Tibial artery (tissue), 4 donors: ENCODE measurements at regions not wholly inside any gene's neighbourhood (a gene's known extent, or its start where the extent isn't known, plus 50 kb on each side); places are given as distances from the start of the nearest gene placed in this dataset.

Experiments
- DNase-seq, 2 donors: peaks; one replicate each; pipeline ENCODE4 v3.0.0-alpha.2; 2019
- H3K27ac ChIP-seq, 2 donors: fragments of 200-600 bp; sonication (generic) in 1 of 2; 1 replicate in 1 of 2; 2 replicates in 1 of 2; pipeline ENCODE4 v1.5.1; 2018 to 2019; ENCODE audit warnings: mild to moderate bottlenecking in 1 of 2
- H3K27me3 ChIP-seq, 2 donors: fragments of 200-600 bp; sonication (generic) in 1 of 2; one replicate each; pipeline versions ENCODE4 v1.5.1 to v1.6.0; 2016 to 2019
- H3K36me3 ChIP-seq, 3 donors: fragments of 200-600 bp; sonication (generic) in 2 of 3; one replicate each; pipeline ENCODE4 v1.5.1; 2016 to 2019; ENCODE audit warnings: mild to moderate bottlenecking in 2 of 3
- H3K4me1 ChIP-seq, 4 donors: fragments of 200-600 bp; sonication (generic) in 2 of 4; 1 replicate in 3 of 4; 2 replicates in 1 of 4; pipeline ENCODE4 v1.5.1; 2016 to 2019
- H3K4me3 ChIP-seq, 2 donors: fragments of 200-600 bp; sonication (generic) in 1 of 2; 1 replicate in 1 of 2; 2 replicates in 1 of 2; pipeline ENCODE4 v1.5.1; 2018 to 2019; ENCODE audit warnings: mild to moderate bottlenecking in 2 of 2
- H3K9me3 ChIP-seq, 3 donors: fragments of 200-600 bp; sonication (generic) in 1 of 3; one replicate each; pipeline ENCODE4 v1.5.1; 2016 to 2019
- intact Hi-C: fragments of 100-400 bp; cut with DNase I; formaldehyde crosslinking; loops from one replicate; pipeline ENCODE4 v1.15.0; 2023; ENCODE audit warnings: low total_unique reads
- TF ChIP-seq, protein P1 (sequence below), 2 experiments: fragments of 200-600 bp in 1 of 2; fragments of 450-650 bp in 1 of 2; IDR thresholded peaks; one replicate each; pipeline ENCODE4 v1.5.1; 2017 to 2019; ENCODE audit warnings: antibody characterized with exemption in 2 of 2, mild to moderate bottlenecking in 1 of 2, moderate library complexity in 1 of 2

DNA sequence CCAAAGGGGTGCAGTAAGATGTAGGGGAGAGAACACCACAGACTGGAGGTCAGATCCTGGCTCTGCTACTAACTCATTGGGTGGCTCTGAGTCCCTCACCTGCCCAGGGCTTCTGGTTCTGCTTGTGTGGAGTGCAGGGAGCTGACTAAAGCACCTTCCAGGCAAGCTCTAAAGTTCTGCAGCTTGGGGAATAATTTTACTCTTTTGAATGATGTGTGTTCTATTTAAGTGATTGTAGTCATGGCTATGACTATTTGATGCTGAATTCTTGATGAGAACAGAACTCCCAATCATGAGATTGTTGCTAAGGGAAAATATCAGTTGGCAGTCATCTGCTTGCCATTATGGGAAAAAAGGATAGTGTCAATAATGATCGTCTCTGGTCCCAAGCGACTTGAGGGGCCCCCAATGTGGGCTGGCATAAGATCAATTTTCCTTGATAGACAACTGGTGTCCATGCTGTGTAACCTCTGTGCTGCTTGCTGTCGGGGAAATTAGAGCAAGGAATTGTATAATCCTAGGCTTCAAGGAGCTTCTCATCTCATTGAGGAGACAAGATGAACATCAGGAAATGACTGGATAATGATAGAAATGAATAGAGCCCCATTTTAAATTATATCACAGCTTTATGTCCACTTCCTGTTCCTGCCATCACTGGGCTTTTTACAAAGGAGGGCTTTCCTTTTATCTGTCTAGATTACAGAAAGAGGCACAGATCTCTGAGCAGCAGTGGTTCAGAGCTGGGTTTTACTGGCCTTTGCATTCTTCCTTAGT is 131.7 kb downstream of the SLC4A3 start:
- TF ChIP-seq, protein P1, sequence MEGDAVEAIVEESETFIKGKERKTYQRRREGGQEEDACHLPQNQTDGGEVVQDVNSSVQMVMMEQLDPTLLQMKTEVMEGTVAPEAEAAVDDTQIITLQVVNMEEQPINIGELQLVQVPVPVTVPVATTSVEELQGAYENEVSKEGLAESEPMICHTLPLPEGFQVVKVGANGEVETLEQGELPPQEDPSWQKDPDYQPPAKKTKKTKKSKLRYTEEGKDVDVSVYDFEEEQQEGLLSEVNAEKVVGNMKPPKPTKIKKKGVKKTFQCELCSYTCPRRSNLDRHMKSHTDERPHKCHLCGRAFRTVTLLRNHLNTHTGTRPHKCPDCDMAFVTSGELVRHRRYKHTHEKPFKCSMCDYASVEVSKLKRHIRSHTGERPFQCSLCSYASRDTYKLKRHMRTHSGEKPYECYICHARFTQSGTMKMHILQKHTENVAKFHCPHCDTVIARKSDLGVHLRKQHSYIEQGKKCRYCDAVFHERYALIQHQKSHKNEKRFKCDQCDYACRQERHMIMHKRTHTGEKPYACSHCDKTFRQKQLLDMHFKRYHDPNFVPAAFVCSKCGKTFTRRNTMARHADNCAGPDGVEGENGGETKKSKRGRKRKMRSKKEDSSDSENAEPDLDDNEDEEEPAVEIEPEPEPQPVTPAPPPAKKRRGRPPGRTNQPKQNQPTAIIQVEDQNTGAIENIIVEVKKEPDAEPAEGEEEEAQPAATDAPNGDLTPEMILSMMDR (IDR thresholded peaks at IDR 0.05), result no peak
- intact Hi-C loops, result no loop called here
- Histone ChIP-seq H3K36me3 (no peaks in the 10 kb centered on the region), H3K9me3 (peaks cover 0 to 5% (median 0%) of the 10 kb centered on the region in 3 donors), H3K27ac (no peak overlapping the region), H3K27me3 (no peaks in the 10 kb centered on the region), H3K4me1 (no peaks in the 10 kb centered on the region), H3K4me3 (no peak overlapping the region)
- no peak for DNase-seq

DNA sequence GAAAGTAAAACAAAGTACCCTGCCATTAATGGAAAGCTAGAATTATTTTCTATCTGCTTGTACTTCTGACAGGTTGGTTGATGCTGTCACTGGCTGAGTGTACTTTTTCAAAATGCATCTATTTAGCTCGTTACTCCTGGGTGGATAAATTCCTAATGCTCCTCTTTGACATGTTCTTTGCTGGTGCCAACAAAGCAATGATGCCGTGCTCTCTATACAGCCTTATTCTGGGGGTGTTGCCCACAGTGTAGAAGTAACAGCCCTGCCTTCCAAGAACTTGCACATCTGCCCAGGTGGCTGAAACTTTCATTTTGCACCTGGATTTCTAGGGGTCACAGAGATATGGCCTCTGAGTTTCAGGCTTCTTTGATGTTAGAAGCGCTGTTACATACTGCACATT is 132.4 kb downstream of the SLC4A3 start:
- Histone ChIP-seq H3K36me3 (no peaks in the 10 kb centered on the region), H3K4me1 (no peaks in the 10 kb centered on the region), H3K27ac (no peak overlapping the region), H3K9me3 (peaks cover 0 to 5% (median 0%) of the 10 kb centered on the region in 3 donors), H3K27me3 (no peaks in the 10 kb centered on the region), H3K4me3 (no peak overlapping the region)
- no peak for DNase-seq
- TF ChIP-seq, protein P1 (IDR thresholded peaks at IDR 0.05), result no peak
- intact Hi-C loops, result no loop called here

DNA sequence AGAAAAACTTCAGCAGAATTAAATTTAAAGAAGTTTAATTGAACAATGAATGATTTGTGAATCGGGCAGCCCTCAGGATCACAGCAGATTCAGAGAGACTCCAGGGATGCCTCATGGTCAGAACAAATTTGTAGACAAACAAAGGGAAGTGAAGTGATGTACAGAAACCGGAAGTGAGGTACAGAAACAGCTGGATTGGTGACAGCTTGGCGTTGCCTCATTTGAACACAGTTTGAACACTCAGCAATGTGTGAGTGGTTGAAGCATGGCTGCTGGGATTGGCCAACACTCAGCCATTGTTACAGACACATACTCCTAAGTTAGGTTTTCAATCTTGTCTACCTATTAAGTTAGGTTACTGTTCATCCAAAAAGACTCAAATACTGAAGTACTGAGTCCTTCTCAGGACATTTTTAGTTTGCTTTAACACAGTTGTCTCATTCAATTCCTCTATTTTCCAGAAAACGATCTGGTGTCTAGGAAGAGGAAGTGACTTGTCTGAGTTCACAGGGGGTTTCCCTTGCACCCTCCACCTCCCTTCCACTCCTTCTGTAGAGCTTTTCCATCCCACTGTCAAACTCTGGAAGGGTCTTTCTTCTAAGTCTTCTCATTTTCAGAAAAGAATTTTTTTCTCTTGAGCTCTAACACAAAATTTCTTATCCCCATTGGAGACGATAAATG is 137.9 kb downstream of the SLC4A3 start:
- Histone ChIP-seq H3K4me1 (peaks cover 0 to 15% (median 5%) of the 10 kb centered on the region in 4 donors), H3K9me3 (peaks cover 0 to 5% (median 0%) of the 10 kb centered on the region in 3 donors)
- intact Hi-C loops, result no loop called here

DNA sequence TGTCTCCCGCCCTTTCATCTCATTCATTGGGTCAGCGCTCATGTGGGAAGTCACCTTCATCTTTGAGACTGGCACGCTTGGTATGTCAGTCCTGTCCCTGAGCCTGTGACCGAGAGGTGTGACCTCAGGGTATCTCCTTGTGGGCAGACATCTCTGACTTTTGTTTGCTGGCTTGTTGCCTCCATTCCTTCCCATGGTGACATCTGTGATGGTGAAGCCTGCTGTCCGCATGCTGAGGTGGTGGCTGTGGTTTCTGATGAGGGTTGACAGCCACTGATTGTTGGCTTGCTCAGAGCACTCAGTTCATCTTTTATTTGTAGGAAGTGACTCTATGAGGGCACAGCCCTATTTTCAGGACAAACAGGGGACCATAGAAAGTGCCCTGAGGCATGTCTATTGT is 139.2 kb downstream of the SLC4A3 start:
- Histone ChIP-seq H3K27ac (no peak overlapping the region), H3K36me3 (no peaks in the 10 kb centered on the region), H3K4me3 (no peak overlapping the region), H3K4me1 (peaks cover 0 to 18% (median 5%) of the 10 kb centered on the region in 4 donors), H3K27me3 (no peaks in the 10 kb centered on the region), H3K9me3 (peaks cover 0 to 5% (median 0%) of the 10 kb centered on the region in 3 donors)
- DNase-seq, result no peak
- TF ChIP-seq, protein P1 (IDR thresholded peaks at IDR 0.05), result no peak
- intact Hi-C loops, result no loop called here

More for the DNA sequence above, 137.9 kb downstream of the SLC4A3 start:
- TF ChIP-seq, protein P1 (IDR thresholded peaks at IDR 0.05), result no peak
- Histone ChIP-seq H3K27ac (no peak overlapping the region), H3K36me3 (no peaks in the 10 kb centered on the region), H3K27me3 (no peaks in the 10 kb centered on the region), H3K4me3 (no peak overlapping the region)
- no peak for DNase-seq

DNA sequence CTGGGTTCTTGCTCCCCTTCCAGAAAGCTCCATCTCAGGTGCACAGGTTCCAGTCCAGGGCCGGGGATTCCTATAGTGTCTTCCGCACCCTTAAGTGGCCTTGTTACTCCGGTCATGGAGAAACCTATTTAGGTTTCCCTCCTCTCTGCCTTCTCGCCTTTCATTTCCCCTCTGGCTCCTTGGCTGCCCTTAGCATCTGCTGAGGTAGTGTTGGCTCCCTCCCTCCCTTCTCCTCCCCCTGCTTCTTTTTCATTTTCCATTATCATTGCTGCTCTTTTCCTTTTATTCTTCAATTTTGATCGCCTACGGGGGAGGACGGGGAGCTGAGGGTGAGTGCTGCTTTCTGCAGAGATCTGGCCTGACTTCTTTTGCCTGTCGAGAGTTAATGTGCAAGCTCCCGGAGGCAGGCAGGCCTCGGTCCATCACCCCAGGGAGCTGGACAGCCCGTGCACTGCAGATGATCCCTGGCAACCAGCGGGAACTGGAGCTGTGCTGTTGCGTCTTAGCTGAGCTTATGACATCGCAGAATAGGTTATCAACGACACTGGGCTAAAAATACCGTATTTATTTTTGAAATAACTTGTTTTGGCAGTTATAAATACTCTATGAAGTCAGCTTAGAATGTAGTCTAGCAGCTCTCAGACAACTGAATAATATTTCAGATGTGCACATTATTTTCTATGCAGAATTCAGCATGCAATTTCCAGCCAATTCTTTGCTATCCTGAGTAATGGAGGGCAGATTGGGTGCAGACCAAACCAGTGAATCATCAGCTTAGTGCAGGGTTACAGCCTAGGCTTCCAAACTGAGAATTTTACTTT is 141.9 kb downstream of the SLC4A3 start:
- TF ChIP-seq, protein P1 (IDR thresholded peaks at IDR 0.05), result no peak
- Histone ChIP-seq H3K27me3 (no peaks in the 10 kb centered on the region), H3K4me3 (no peak overlapping the region), H3K36me3 (no peaks in the 10 kb centered on the region), H3K27ac (peak overlapping the region in 1 of 2 donors; percentile 11), H3K4me1 (peaks cover 0 to 18% (median 5%) of the 10 kb centered on the region in 4 donors), H3K9me3 (no peaks in the 10 kb centered on the region)
- no peak for DNase-seq
- intact Hi-C loops, result no loop called here
